RWPE1 (cell line): ENCODE measurements at regions not wholly inside any gene's neighbourhood (a gene's known extent, or its start where the extent isn't known, plus 50 kb on each side); places are given as distances from the start of the nearest gene placed in this dataset.

Experiments
- CTCF ChIA-PET: fragments of 350-600 bp; sonication (Branson Sonifier 250); formaldehyde crosslinking; extraction: SDS; loops from one replicate; lab custom pipeline; 2021; lab: Yijun Ruan, JAX
- POLR2A ChIA-PET: fragments of 400-600 bp; formaldehyde crosslinking; extraction: SDS; loops from one replicate; lab custom pipeline; 2020; ENCODE audit warnings: antibody characterized with exemption; ENCODE audit not compliant: low non-redundant PET; lab: Yijun Ruan, JAX
- DNase-seq: peaks from one replicate; pipeline ENCODE4 v3.0.0; 2012; ENCODE audit warnings: low spot score
- H3K27ac ChIP-seq: fragments of 450-650 bp; 2 replicates; pipeline ENCODE4 v1.5.1; 2017
- CTCF ChIP-seq: fragments of 450-650 bp; conservative IDR thresholded peaks from 2 replicates; pipeline ENCODE4 v1.5.1; 2017; ENCODE audit warnings: low read depth, mild to moderate bottlenecking

DNA sequence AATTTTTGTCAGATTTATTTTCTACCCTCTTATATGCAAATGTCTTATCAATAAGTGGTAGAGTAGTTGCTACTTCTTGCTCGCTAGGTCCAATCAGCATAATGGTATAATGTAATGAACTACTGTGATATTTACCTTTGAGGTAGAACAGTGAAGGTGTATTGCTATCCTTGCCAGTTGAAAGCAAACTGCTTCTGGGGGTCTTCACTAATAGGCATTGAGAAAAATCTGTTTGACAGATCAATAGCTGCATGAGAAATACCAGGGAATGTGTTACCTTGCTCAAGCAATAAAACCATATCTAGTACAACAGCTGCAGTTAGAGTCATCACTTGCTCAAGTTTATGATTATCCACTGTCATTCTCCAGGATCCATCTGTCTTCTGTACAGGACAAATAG lies 50.1 kb upstream of the EFEMP1 start:
- no peak overlapping the region for H3K27ac ChIP-seq
- ChIA-PET POLR2A (no interaction called here), CTCF (no interaction called here)
- no peak for DNase-seq
- no peak for TF ChIP-seq CTCF

- DNase-seq = no peak
- CTCF ChIA-PET = interaction anchor here (0.5 kb wide), 1 partner anchor 251 kb away, joined by 3 read pairs; no protein-coding TSS in a partner anchor
- H3K27ac ChIP-seq = no peak overlapping the region
- POLR2A ChIA-PET = no interaction called here
- no peak for TF ChIP-seq CTCF
Measured at GRCh38 chr2:55976681-55977080, 53.1 kb upstream of the EFEMP1 start.

DNA sequence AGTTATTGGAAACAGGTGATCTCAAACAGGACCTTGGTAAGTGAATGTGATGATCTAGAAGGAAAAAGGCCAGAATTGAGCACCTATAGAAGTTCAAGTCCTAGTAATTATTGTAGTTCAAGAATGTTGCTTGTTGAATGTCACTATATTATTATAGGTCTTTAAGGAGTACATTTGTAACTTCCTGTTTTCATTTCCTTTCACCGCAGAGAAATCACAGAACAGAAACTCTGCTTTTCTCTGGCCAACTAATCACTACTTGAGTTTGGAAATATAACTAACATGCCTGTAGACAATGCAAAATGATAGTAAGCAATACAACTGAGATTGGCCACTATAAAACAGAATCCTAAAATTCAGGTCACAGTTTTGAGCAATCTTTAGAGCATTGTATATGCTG lies 61.8 kb upstream of the EFEMP1 start:
- CTCF ChIA-PET = no interaction called here
- POLR2A ChIA-PET = no interaction called here

DNA sequence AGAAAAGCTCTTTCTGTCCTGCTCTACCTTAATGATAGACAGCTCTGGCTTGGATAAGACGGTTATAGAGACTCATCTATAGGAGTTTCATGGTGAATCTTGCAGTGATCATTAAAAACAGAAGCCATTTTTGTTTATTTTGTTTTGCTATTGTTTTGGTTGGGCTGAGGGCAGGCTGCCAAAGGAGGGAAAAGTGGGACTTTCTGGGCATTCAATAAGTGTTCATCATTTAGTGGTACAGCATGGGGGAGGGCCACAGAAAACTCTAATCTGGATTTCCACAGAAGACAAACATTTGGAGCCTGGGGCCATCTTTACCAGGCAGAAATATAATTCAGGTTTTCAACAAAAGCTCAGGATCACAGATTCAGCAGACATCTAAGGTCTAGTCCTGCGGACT lies 62.4 kb upstream of the EFEMP1 start:
- POLR2A ChIA-PET = no interaction called here
- DNase-seq = no peak
- CTCF ChIA-PET = interaction anchor here (0.6 kb wide), 1 partner anchor 92 kb away, joined by 3 read pairs; no protein-coding TSS in a partner anchor

More for the DNA sequence above, 61.8 kb upstream of the EFEMP1 start:
- no peak for TF ChIP-seq CTCF
- DNase-seq = no peak
- no peak overlapping the region for H3K27ac ChIP-seq

DNA sequence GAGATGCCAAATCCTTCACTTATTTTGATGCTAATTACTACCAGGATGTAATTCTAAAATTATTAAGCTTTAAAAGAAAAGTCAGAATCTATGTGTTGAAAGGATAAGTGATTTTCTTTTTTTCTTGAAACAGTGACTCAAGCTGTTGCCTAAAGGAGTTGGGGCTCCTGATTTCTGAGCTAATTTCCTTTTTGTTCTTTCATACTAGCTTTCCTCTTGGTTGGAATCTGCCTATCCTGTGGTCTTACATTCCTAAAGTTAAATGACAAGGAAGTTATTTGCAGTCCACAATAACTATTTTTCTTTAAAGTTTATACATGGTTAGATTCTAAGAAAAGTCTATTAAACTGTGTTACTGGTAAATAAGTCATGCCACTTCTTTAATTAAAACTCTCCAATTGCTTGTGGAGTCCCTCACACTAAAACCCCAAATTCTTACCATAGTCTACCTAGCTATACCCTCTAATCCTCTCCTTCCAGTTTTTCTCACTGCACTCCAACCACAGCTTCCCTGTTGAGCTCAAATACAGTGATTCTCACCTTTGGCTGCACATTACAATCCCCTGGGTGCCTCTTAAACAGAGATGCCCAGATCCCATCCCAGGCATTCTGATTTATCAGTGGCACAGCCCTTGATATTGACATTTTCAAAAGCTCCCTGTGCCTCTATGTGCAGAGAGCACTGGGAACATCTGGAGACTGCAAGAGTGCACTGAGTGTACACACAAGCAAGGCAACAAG lies 63.3 kb upstream of the EFEMP1 start:
- ChIA-PET CTCF (interaction anchor here (0.6 kb wide), 1 partner anchor 92 kb away, joined by 3 read pairs; no protein-coding TSS in a partner anchor), POLR2A (no interaction called here)
- H3K27ac ChIP-seq = no peak overlapping the region
- TF ChIP-seq CTCF = no peak
- no peak for DNase-seq

More for the DNA sequence above, 62.4 kb upstream of the EFEMP1 start:
- TF ChIP-seq CTCF = no peak
- no peak overlapping the region for H3K27ac ChIP-seq

GRCh38 chr2:55989405-55989804 lies 65.8 kb upstream of the EFEMP1 start:
- ChIA-PET POLR2A (no interaction called here), CTCF (no interaction called here)
- H3K27ac ChIP-seq = no peak overlapping the region
- no peak for TF ChIP-seq CTCF
- no peak for DNase-seq
